ENCODE measurements at regions not wholly inside any gene's neighbourhood (a gene's known extent, or its start where the extent isn't known, plus 50 kb on each side); places are given as distances from the start of the nearest gene placed in this dataset.

DNA sequence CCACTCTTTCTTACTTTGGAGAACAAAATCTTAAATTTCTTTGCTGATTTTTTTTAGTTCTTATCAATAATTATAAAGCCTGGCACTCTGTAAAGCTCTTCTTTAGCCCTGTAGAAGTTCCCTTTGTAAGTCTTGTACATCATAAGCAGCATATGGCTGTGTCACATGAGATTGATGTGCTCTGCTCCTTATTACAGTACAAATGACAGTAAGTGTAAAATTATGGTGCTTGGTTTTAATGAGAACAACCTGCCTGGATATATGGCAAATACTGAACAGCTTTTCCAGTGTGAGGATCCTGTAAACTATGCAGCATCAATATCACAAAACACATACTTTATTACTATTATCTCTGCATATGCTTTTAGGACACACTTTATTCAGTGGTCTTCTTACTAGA lies 145.9 kb upstream of the GNPDA2 start:
- TF ChIP-seq POLR2A (IDR thresholded peaks at IDR 0.05) (no peak), CTCF (IDR thresholded peaks at IDR 0.05) (no peak)

Data from Peyer's patch (tissue), 4 donors.